Endodermal cell (in vitro differentiated cells): ENCODE measurements at regions not wholly inside any gene's neighbourhood (a gene's known extent, or its start where the extent isn't known, plus 50 kb on each side); places are given as distances from the start of the nearest gene placed in this dataset.
"Not testable (repeated sequence)": the region's sequence is repeated elsewhere in the genome, so short reads cannot be mapped to it uniquely, and the experiment has no call there.

Source experiments
- DNase-seq: peaks from one replicate; pipeline ENCODE4 v3.0.0-alpha.2; 2017
- H3K27ac ChIP-seq: 2 replicates; pipeline ENCODE4 v1.5.1; 2013; ENCODE audit warnings: mild to moderate bottlenecking, low read depth, low read length, moderate library complexity
- H3K27me3 ChIP-seq: 2 replicates; pipeline ENCODE4 v1.6.1; 2013; ENCODE audit warnings: mild to moderate bottlenecking, low read length, moderate library complexity; ENCODE audit not compliant: insufficient read depth, control insufficient read depth, poor library complexity, severe bottlenecking
- H3K36me3 ChIP-seq: 2 replicates; pipeline ENCODE4 v1.7.0; 2013; ENCODE audit warnings: mild to moderate bottlenecking, low read length, moderate library complexity; ENCODE audit not compliant: control insufficient read depth, insufficient read depth
- H3K4me1 ChIP-seq: one replicate; pipeline ENCODE4 v1.7.0; 2013; ENCODE audit warnings: low read length; ENCODE audit not compliant: control insufficient read depth, insufficient read depth
- H3K4me3 ChIP-seq: 2 replicates; pipeline ENCODE4 v1.5.1; 2013; ENCODE audit warnings: mild to moderate bottlenecking, low read length, moderate library complexity
- H3K9ac ChIP-seq: 2 replicates; pipeline ENCODE4 v1.6.1; 2013; ENCODE audit warnings: mild to moderate bottlenecking, low read length, moderate library complexity; ENCODE audit not compliant: poor library complexity, severe bottlenecking; ENCODE audit errors: extremely low read depth
- H3K9me3 ChIP-seq: 2 replicates; pipeline ENCODE4 v1.6.1; 2013; ENCODE audit warnings: mild to moderate bottlenecking, low read length, moderate library complexity; ENCODE audit not compliant: control insufficient read depth
- H3K27ac Mint-ChIP-seq: 2 replicates; pipeline ENCODE4 v1.8.0; 2020; ENCODE audit warnings: mixed read lengths
- H3K27me3 Mint-ChIP-seq: 2 replicates; pipeline ENCODE4 v1.8.0; 2021; ENCODE audit warnings: mild to moderate bottlenecking, mixed read lengths; ENCODE audit not compliant: insufficient read depth
- H3K36me3 Mint-ChIP-seq: 2 replicates; pipeline ENCODE4 v1.8.0; 2020; ENCODE audit warnings: low read depth, mixed read lengths
- H3K4me1 Mint-ChIP-seq: 2 replicates; pipeline ENCODE4 v1.8.0; 2020; ENCODE audit warnings: mixed read lengths
- H3K4me3 Mint-ChIP-seq: 2 replicates; pipeline ENCODE4 v1.8.0; 2020; ENCODE audit warnings: mild to moderate bottlenecking, moderate library complexity, mixed read lengths
- H3K9me3 Mint-ChIP-seq: 2 replicates; pipeline ENCODE4 v1.8.0; 2020; ENCODE audit warnings: mild to moderate bottlenecking, mixed read lengths
- WGBS, 2 experiments: methylation state at CpG; one replicate each; pipeline versions ENCODE4 v1.1.5 to v1.1.7; 2013; ENCODE audit warnings: missing lambda C conversion rate in 2 of 2, mixed read lengths in 1 of 2; ENCODE audit not compliant: insufficient coverage in 1 of 2, insufficient read length in 1 of 2; 5-methylcytosine and 5-hydroxymethylcytosine counted together
- TF ChIP-seq, protein P1 (sequence below): fragments of 200-600 bp; sonication (generic); conservative IDR thresholded peaks from 2 replicates; pipeline ENCODE4 v1.5.0; 2021; ENCODE audit warnings: antibody characterized with exemption, mild to moderate bottlenecking

DNA sequence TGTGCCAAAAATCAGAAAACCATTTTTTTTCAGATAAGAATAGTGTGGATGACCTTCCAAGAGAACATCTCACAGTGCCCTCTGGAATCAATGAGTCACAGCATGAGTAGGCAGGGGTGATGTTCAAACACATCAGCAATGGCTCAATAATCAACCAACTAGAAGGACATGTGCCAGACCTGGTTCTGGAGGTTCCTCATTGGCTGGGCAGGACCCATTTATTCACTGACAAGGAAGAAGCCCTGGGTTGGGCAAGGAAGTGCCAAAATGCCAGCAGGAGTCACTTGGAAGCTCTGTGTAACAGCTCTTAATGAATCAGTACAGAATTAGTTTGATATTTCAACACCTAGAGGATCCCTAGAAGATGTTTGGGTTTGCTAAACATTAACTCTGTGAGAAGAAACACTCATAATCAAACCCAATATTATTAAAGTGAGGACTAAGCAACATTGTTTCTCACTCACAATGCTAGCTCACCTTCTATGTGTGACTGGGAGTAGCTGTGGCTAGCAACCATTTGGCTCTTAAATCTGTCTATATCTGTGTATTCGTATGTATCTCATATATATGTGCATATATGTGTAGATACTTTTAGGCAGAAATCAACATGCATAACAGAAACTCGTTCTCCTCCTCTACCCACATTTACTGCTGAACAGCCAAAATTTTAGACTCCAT, 72.3 kb upstream of the APBB1IP start:
- no peaks in the 10 kb centered on the region for H3K36me3 Mint-ChIP-seq
- no peak for DNase-seq
- no peak overlapping the region for H3K27ac ChIP-seq
- H3K36me3 ChIP-seq, result no peaks in the 10 kb centered on the region
- H3K4me3 ChIP-seq, result no peak overlapping the region
- H3K4me1 ChIP-seq, result no peaks in the 10 kb centered on the region
- peaks cover 8% of the 10 kb centered on the region for H3K27me3 Mint-ChIP-seq
- TF ChIP-seq, protein P1, sequence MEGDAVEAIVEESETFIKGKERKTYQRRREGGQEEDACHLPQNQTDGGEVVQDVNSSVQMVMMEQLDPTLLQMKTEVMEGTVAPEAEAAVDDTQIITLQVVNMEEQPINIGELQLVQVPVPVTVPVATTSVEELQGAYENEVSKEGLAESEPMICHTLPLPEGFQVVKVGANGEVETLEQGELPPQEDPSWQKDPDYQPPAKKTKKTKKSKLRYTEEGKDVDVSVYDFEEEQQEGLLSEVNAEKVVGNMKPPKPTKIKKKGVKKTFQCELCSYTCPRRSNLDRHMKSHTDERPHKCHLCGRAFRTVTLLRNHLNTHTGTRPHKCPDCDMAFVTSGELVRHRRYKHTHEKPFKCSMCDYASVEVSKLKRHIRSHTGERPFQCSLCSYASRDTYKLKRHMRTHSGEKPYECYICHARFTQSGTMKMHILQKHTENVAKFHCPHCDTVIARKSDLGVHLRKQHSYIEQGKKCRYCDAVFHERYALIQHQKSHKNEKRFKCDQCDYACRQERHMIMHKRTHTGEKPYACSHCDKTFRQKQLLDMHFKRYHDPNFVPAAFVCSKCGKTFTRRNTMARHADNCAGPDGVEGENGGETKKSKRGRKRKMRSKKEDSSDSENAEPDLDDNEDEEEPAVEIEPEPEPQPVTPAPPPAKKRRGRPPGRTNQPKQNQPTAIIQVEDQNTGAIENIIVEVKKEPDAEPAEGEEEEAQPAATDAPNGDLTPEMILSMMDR, result no peak
- no peaks in the 10 kb centered on the region for H3K4me1 Mint-ChIP-seq
- peaks cover 17% of the 10 kb centered on the region for H3K27me3 ChIP-seq
- H3K9ac ChIP-seq, result no peak overlapping the region
- H3K4me3 Mint-ChIP-seq, result no peak overlapping the region
- H3K9me3 Mint-ChIP-seq, result peaks cover 7% of the 10 kb centered on the region
- no peak overlapping the region for H3K27ac Mint-ChIP-seq
- H3K9me3 ChIP-seq, result no peaks in the 10 kb centered on the region
- 82% methylated on average over 2 of the region's 2 CpGs; no CpG with 5 or more reads in 1 of the 2 experiments for WGBS, 2 experiments

DNA sequence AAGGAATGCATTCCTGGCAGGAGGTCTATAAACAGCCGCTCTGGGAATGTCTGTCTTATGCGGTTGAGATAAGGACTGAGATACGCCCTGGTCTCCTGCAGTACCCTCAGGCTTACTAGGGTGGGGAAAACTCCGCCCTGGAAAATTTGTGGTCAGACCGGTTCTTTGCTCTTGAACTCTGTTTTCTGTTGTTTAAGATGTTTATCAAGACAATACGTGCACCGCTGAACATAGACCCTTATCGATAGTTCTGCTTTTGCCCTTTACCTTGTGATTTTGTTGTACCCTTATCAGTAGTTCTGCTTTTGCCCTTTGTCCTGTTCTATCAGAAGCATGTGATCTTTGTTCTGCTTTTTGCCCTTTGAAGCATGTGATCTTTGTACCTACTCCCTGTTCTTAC, 71.1 kb upstream of the APBB1IP start:
- not testable (repeated sequence) for H3K9ac ChIP-seq, DNase-seq, H3K4me1 ChIP-seq, H3K36me3 ChIP-seq, H3K36me3 Mint-ChIP-seq, H3K27me3 Mint-ChIP-seq, H3K9me3 Mint-ChIP-seq, H3K4me1 Mint-ChIP-seq, H3K27ac ChIP-seq, H3K4me3 ChIP-seq, H3K27ac Mint-ChIP-seq, H3K9me3 ChIP-seq, H3K4me3 Mint-ChIP-seq
- 91 to 95% methylated on average over 4 to 8 of the region's 8 CpGs for WGBS, 2 experiments
- H3K27me3 ChIP-seq, result peaks cover 22% of the 10 kb centered on the region

DNA sequence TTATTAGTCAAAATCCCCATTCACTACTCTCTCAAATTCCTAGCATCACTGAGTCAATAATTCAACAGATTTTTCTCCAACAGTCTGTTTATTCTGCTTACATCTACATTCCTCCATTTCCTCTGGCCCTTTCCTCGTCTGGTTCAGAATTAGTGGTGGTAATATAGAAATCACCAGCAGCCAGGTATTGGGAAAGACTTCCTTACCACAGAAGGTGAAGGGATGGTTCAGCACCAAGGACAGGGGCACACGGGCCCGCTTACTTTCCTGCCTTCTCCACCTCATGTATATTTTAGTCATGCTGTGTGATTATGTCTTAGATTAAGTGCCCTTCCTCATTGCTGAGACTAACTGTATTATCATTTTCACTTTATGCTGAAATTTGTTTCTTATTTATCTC, 70.4 kb upstream of the APBB1IP start:
- Mint-ChIP-seq H3K36me3 (no peaks in the 10 kb centered on the region), H3K4me1 (no peaks in the 10 kb centered on the region), H3K27ac (no peak overlapping the region), H3K27me3 (peaks cover 10% of the 10 kb centered on the region), H3K9me3 (peaks cover 7% of the 10 kb centered on the region), H3K4me3 (no peak overlapping the region)
- H3K4me3 ChIP-seq, result no peak overlapping the region
- H3K27ac ChIP-seq, result no peak overlapping the region
- H3K9ac ChIP-seq, result no peak overlapping the region
- peaks cover 23% of the 10 kb centered on the region for H3K27me3 ChIP-seq
- H3K36me3 ChIP-seq, result no peaks in the 10 kb centered on the region
- peak; percentile 92 for DNase-seq
- TF ChIP-seq, protein P1, result no peak
- 5% methylated on average over 2 of the region's 3 CpGs; no CpG with 5 or more reads in 1 of the 2 experiments for WGBS, 2 experiments
- H3K4me1 ChIP-seq, result no peaks in the 10 kb centered on the region
- H3K9me3 ChIP-seq, result no peaks in the 10 kb centered on the region

DNA sequence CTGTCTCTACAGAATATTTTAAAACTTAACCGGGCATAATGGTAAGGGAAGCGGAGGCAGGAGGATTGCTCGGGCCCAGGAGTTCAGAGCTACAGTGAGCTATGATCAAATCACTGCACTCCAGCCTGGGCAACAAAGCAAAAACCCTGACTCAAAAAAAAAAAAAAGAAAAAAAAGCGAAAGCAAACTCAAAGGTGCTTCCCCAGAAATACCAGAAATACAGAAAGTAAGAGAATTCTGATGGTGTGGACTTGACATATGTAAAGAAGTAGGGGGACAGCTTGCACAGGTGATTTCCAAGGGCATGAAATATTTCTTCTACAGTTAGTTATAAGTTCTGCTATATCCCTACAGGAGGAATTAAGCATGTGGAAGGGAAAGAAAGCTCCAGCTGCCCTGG, 69.7 kb upstream of the APBB1IP start:
- peaks cover 10% of the 10 kb centered on the region for H3K27me3 Mint-ChIP-seq
- H3K4me3 Mint-ChIP-seq, result no peak overlapping the region
- H3K27ac ChIP-seq, result no peak overlapping the region
- no peaks in the 10 kb centered on the region for H3K4me1 Mint-ChIP-seq
- H3K36me3 ChIP-seq, result no peaks in the 10 kb centered on the region
- DNase-seq, result no peak
- H3K9ac ChIP-seq, result no peak overlapping the region
- H3K27me3 ChIP-seq, result peaks cover 23% of the 10 kb centered on the region
- no peaks in the 10 kb centered on the region for H3K9me3 ChIP-seq
- WGBS, 2 experiments, result 71 to 83% methylated on average over 3 to 4 of the region's 4 CpGs
- TF ChIP-seq, protein P1, result no peak
- H3K4me3 ChIP-seq, result no peak overlapping the region
- no peaks in the 10 kb centered on the region for H3K4me1 ChIP-seq
- H3K27ac Mint-ChIP-seq, result no peak overlapping the region
- peaks cover 7% of the 10 kb centered on the region for H3K9me3 Mint-ChIP-seq
- no peaks in the 10 kb centered on the region for H3K36me3 Mint-ChIP-seq
